Kidney (tissue), 13 donors: ENCODE measurements at regions not wholly inside any gene's neighbourhood (a gene's known extent, or its start where the extent isn't known, plus 50 kb on each side); places are given as distances from the start of the nearest gene placed in this dataset.

ENCODE experiments used
- DNase-seq, 5 donors: peaks; one replicate each; pipeline ENCODE4 v3.0.0-alpha.2; 2013 to 2020
- FAIRE-seq: peaks from 2 replicates; lab custom pipeline; 2012; peaks lifted over from hg19 to GRCh38; lab: Jason Lieb, UNC
- H3K27ac ChIP-seq, 2 donors: one replicate each; pipeline ENCODE4 v1.7.0; 2013; ENCODE audit warnings: low read depth in 2 of 2, low read length in 2 of 2, inconsistent platforms in 1 of 2
- H3K27me3 ChIP-seq: one replicate; pipeline ENCODE4 v1.7.1; 2013; ENCODE audit warnings: low read length, inconsistent platforms; ENCODE audit not compliant: control insufficient read depth, insufficient read depth
- H3K36me3 ChIP-seq, 3 donors: one replicate each; pipeline versions ENCODE4 v1.7.0 to v1.7.1; 2013; ENCODE audit warnings: low read length in 3 of 3, control low read depth in 1 of 3, inconsistent platforms in 1 of 3; ENCODE audit not compliant: insufficient read depth in 3 of 3, control insufficient read depth in 2 of 3
- H3K4me1 ChIP-seq, 3 donors: one replicate each; pipeline versions ENCODE4 v1.7.0 to v1.7.1; 2013; ENCODE audit warnings: low read length in 3 of 3, inconsistent platforms in 1 of 3, low read depth in 1 of 3; ENCODE audit not compliant: control insufficient read depth in 2 of 3, insufficient read depth in 2 of 3
- H3K4me3 ChIP-seq, 3 donors: one replicate each; pipeline versions ENCODE4 v1.7.0 to v1.8.1; 2013; ENCODE audit warnings: low read length in 3 of 3, control low read depth in 1 of 3, inconsistent platforms in 1 of 3
- H3K9ac ChIP-seq, 3 donors: one replicate each; pipeline versions ENCODE4 v1.7.0 to v1.7.1; 2013; ENCODE audit warnings: low read length in 3 of 3, control low read depth in 1 of 3, inconsistent platforms in 1 of 3
- H3K9me3 ChIP-seq, 3 donors: one replicate each; pipeline versions ENCODE4 v1.7.0 to v1.7.1; 2013; ENCODE audit warnings: low read length in 3 of 3, control low read depth in 1 of 3, inconsistent platforms in 1 of 3; ENCODE audit not compliant: control insufficient read depth in 2 of 3, insufficient read depth in 1 of 3
- CTCF ChIP-seq: IDR thresholded peaks from 3 replicates; pipeline ENCODE4 v1.5.1; 2012; ENCODE audit warnings: mild to moderate bottlenecking, moderate library complexity, borderline replicate concordance; ENCODE audit not compliant: insufficient read depth; ENCODE audit errors: extremely low read depth
- intact Hi-C: fragments of 100-400 bp; cut with DNase I; formaldehyde crosslinking; loops from one replicate; pipeline ENCODE4 v1.11.1; 2022
- donor health status: control.
- donor health status: control.
- donor health status: control.
- donor health status: control.
- donor health status: control.
- donor health status: DM: yes; HTN: yes; CAD: no.
- donor health status: Normal renal cell carcinoma (clear cell type).

DNA sequence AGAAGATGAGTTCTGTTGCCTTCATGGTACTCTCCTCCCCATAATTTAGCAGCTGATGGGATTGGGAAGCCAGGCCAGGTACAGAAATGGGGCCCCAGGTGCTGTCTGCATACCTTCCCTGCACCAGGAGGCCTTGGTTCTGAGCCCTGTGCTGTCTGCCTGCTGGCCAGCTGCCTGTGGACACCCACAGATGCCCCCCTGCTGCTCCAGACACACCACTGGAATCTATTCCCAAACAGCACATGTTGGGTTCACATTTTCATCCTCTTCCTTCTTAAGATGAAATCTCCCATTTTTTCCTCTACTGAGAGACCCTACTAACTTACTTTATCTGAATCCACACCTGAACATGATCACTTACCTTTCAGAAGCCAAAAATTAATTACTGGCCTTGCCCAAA lies 152.0 kb upstream of the CCDC68 start:
- Histone ChIP-seq H3K9me3 (no peaks in the 10 kb centered on the region), H3K27me3 (no peaks in the 10 kb centered on the region), H3K36me3 (no peaks in the 10 kb centered on the region), H3K4me1 (peaks cover 0 to 3% (median 0%) of the 10 kb centered on the region in 3 donors), H3K4me3 (no peak overlapping the region), H3K27ac (no peak overlapping the region), H3K9ac (no peak overlapping the region)
- TF ChIP-seq CTCF: no peak
- FAIRE-seq: no peak
- intact Hi-C loops: no loop called here
- DNase-seq: no peak

DNA sequence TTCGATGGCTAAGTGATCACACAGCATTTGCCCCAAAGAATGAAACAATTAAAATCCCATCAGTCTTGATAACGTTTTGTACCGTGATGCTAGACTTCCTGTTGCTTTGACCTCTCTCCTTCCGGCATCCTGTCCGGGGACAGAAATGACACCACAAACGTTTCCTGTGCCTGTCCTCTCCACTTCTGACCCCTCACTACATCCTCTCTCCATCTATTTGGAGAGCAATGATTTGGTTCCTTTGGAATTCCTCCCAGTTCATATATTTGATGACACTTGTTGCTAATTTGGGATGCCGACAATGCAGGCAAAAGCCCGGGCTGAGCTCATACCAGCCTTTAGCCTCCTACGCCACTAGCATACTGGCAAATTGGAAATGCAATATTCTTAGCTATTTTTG lies 151.2 kb upstream of the CCDC68 start:
- Histone ChIP-seq H3K27me3 (no peaks in the 10 kb centered on the region), H3K9ac (no peak overlapping the region), H3K9me3 (no peaks in the 10 kb centered on the region), H3K36me3 (no peaks in the 10 kb centered on the region), H3K4me1 (peaks cover 0 to 3% (median 0%) of the 10 kb centered on the region in 3 donors), H3K4me3 (no peak overlapping the region), H3K27ac (peak overlapping the region in 1 of 2 donors; percentile 46)
- no peak for TF ChIP-seq CTCF
- FAIRE-seq (peak; percentile 46), DNase-seq (peak in 1 of 5 donors; percentile 63)
- intact Hi-C loops: no loop called here

DNA sequence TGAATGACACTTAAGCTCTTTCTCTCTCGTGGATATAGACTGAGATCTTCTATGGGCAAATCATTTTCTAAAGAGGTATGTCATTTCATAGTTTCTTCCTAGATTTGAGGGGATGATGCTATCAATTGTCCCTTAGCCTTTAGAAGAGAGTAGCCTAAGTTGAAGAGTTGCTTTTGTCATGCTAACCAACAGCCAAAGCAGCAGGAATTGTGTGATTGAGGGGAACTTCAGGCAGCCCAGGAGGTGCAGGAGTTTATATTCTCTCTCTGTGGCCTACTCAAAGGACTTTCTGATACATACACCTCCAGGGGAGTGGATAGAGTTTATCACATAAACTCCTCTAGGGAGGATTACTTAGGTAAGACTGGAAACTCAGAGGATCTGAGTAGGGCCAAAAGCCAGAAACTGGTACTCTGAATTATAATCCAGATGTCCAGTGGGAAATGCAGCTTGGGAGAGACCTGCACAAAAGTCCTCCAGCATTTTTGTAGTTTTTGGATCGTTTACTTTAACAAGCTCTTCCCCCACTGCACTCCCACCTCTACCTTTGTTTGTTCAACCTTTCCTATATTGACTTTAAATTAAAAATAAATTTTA lies 150.7 kb upstream of the CCDC68 start:
- DNase-seq: no peak
- no peak for FAIRE-seq
- H3K4me3 ChIP-seq: no peak overlapping the region
- no peaks in the 10 kb centered on the region for H3K27me3 ChIP-seq
- H3K9ac ChIP-seq: no peak overlapping the region
- no peak for TF ChIP-seq CTCF
- H3K36me3 ChIP-seq: no peaks in the 10 kb centered on the region
- intact Hi-C loops: no loop called here
- peaks cover 0 to 3% (median 0%) of the 10 kb centered on the region in 3 donors for H3K4me1 ChIP-seq
- H3K9me3 ChIP-seq: no peaks in the 10 kb centered on the region
- H3K27ac ChIP-seq: peak overlapping the region in 1 of 2 donors; percentile 15

GRCh38 chr18:55106906-55107305 lies 147.6 kb upstream of the CCDC68 start:
- TF ChIP-seq CTCF: no peak
- no peaks in the 10 kb centered on the region for H3K9me3 ChIP-seq
- intact Hi-C loops: no loop called here
- no peak for DNase-seq
- H3K27me3 ChIP-seq: no peaks in the 10 kb centered on the region
- no peak for FAIRE-seq
- H3K27ac ChIP-seq: no peak overlapping the region
- H3K4me1 ChIP-seq: peaks cover 0 to 3% (median 0%) of the 10 kb centered on the region in 3 donors
- no peaks in the 10 kb centered on the region for H3K36me3 ChIP-seq
- H3K9ac ChIP-seq: no peak overlapping the region
- H3K4me3 ChIP-seq: no peak overlapping the region
